SK-N-SH treated with all-trans-retinoic acid at 6 μM for 48 hours (cell line): ENCODE measurements at regions not wholly inside any gene's neighbourhood (a gene's known extent, or its start where the extent isn't known, plus 50 kb on each side); places are given as distances from the start of the nearest gene placed in this dataset.

ENCODE experiments used
- CSDC2 ChIP-seq: fragments of 250-450 bp; sonication (Bioruptor Pico); IDR thresholded peaks from 2 replicates; pipeline ENCODE4 v1.5.0; 2020; ENCODE audit warnings: mild to moderate bottlenecking, moderate library complexity
- SNAI2 ChIP-seq: fragments of 250-450 bp; sonication (Bioruptor Pico); IDR thresholded peaks from 2 replicates; pipeline ENCODE4 v1.5.0; 2020; ENCODE audit warnings: mild to moderate bottlenecking, moderate library complexity
- TOX ChIP-seq: fragments of 250-450 bp; sonication (Bioruptor Pico); IDR thresholded peaks from 2 replicates; pipeline ENCODE4 v1.8.0; 2021; ENCODE audit warnings: mild to moderate bottlenecking, moderate library complexity, borderline replicate concordance
- ZFP3 ChIP-seq: fragments of 250-450 bp; sonication (Bioruptor Pico); IDR thresholded peaks from 2 replicates; pipeline ENCODE4 v1.5.0; 2020; ENCODE audit warnings: mild to moderate bottlenecking, moderate library complexity
- ZNF70 ChIP-seq: fragments of 450-650 bp; formaldehyde crosslinking; IDR thresholded peaks from 2 replicates; pipeline ENCODE4 v1.5.0; 2020; ENCODE audit warnings: mild to moderate bottlenecking, moderate library complexity
- TF ChIP-seq, protein P1 (sequence below): fragments of 250-450 bp; sonication (Bioruptor Pico); IDR thresholded peaks from 2 replicates; pipeline ENCODE4 v1.8.0; 2020; ENCODE audit warnings: mild to moderate bottlenecking, moderate library complexity, borderline replicate concordance
- TF ChIP-seq, protein P2 (sequence below): fragments of 250-450 bp; sonication (Bioruptor Pico); IDR thresholded peaks from 2 replicates; pipeline ENCODE4 v1.5.1; 2020; ENCODE audit warnings: low read depth, mild to moderate bottlenecking, moderate library complexity

DNA sequence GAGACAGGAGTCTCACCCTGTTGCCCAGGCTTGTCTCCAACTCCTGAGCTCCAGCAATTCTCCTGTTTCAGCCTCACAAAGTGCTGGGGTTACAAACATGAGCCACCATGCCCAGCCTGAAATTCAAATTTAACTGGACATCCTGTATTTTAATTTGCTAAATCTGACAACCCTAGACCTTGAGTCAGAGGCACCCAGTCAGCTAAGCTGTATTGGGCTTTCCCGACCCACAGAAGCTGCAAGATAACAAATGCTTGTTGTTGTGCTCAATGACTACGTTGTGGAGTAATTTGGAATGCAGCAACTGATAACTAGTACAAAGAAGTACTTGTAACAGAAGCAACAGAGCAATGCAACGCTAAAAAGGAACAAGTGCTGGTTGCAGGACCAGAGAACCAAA is 533.1 kb downstream of the NTRK2 start:
- TF ChIP-seq, protein P1, sequence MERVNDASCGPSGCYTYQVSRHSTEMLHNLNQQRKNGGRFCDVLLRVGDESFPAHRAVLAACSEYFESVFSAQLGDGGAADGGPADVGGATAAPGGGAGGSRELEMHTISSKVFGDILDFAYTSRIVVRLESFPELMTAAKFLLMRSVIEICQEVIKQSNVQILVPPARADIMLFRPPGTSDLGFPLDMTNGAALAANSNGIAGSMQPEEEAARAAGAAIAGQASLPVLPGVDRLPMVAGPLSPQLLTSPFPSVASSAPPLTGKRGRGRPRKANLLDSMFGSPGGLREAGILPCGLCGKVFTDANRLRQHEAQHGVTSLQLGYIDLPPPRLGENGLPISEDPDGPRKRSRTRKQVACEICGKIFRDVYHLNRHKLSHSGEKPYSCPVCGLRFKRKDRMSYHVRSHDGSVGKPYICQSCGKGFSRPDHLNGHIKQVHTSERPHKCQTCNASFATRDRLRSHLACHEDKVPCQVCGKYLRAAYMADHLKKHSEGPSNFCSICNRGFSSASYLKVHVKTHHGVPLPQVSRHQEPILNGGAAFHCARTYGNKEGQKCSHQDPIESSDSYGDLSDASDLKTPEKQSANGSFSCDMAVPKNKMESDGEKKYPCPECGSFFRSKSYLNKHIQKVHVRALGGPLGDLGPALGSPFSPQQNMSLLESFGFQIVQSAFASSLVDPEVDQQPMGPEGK (CRISPR knock-in tag): no peak
- no peak for TF ChIP-seq CSDC2
- TF ChIP-seq, protein P2, sequence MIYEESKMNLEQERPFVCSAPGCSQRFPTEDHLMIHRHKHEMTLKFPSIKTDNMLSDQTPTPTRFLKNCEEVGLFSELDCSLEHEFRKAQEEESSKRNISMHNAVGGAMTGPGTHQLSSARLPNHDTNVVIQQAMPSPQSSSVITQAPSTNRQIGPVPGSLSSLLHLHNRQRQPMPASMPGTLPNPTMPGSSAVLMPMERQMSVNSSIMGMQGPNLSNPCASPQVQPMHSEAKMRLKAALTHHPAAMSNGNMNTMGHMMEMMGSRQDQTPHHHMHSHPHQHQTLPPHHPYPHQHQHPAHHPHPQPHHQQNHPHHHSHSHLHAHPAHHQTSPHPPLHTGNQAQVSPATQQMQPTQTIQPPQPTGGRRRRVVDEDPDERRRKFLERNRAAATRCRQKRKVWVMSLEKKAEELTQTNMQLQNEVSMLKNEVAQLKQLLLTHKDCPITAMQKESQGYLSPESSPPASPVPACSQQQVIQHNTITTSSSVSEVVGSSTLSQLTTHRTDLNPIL: no peak
- TF ChIP-seq ZNF70 (CRISPR knock-in tag): no peak
- no peak for TF ChIP-seq ZFP3 (CRISPR knock-in tag)
- no peak for TF ChIP-seq TOX (CRISPR knock-in tag)
- TF ChIP-seq SNAI2: no peak
